GM23338 (cell line): ENCODE measurements at regions not wholly inside any gene's neighbourhood (a gene's known extent, or its start where the extent isn't known, plus 50 kb on each side); places are given as distances from the start of the nearest gene placed in this dataset.
"Not testable (repeated sequence)": the region's sequence is repeated elsewhere in the genome, so short reads cannot be mapped to it uniquely, and the experiment has no call there.

Experiments used
- ATAC-seq: fragments of 200-7000 bp; cut with Tn5 transposase; 3 replicates; pipeline ENCODE4 v1.9.1; 2020
- DNase-seq: peaks from one replicate; pipeline ENCODE4 v3.0.0-alpha.2; 2015; ENCODE audit warnings: low spot score
- H2AFZ ChIP-seq: fragments of 200-600 bp; sonication (generic); 2 replicates; pipeline ENCODE4 v1.8.0; 2016; ENCODE audit warnings: antibody characterized with exemption, mild to moderate bottlenecking, moderate library complexity
- H3F3A ChIP-seq: fragments of 200-600 bp; sonication (generic); replicated peaks from 2 replicates; pipeline ENCODE4 v1.8.0; 2017; ENCODE audit warnings: antibody characterized with exemption, mixed run types, low read depth
- H3K27ac ChIP-seq: fragments of 200-600 bp; sonication (generic); 2 replicates; pipeline ENCODE4 v1.6.1; 2016; ENCODE audit warnings: low read depth
- H3K27me3 ChIP-seq: fragments of 200-600 bp; sonication (generic); 2 replicates; pipeline ENCODE4 v1.8.0; 2016; ENCODE audit warnings: mild to moderate bottlenecking, mixed run types, moderate library complexity; ENCODE audit not compliant: insufficient read depth
- H3K36me3 ChIP-seq: fragments of 200-600 bp; sonication (generic); 2 replicates; pipeline ENCODE4 v1.8.0; 2016; ENCODE audit warnings: mild to moderate bottlenecking; ENCODE audit not compliant: insufficient read depth
- H3K4me1 ChIP-seq: fragments of 200-600 bp; sonication (generic); 2 replicates; pipeline ENCODE4 v1.8.0; 2016; ENCODE audit warnings: mild to moderate bottlenecking, moderate library complexity; ENCODE audit not compliant: insufficient read depth
- H3K4me2 ChIP-seq: fragments of 200-600 bp; sonication (generic); 2 replicates; pipeline ENCODE4 v1.7.1; 2017; ENCODE audit warnings: mixed run types
- H3K4me3 ChIP-seq: fragments of 200-600 bp; sonication (generic); 2 replicates; pipeline ENCODE4 v1.6.1; 2016; ENCODE audit warnings: mixed run types
- H3K79me2 ChIP-seq: fragments of 200-600 bp; sonication (generic); replicated peaks from 2 replicates; pipeline ENCODE4 v1.8.0; 2017; ENCODE audit warnings: mild to moderate bottlenecking; ENCODE audit not compliant: insufficient read depth
- H3K9me2 ChIP-seq: fragments of 200-600 bp; sonication (generic); 2 replicates; pipeline ENCODE4 v1.8.0; 2017; ENCODE audit not compliant: insufficient read depth
- H4K20me1 ChIP-seq: fragments of 200-600 bp; sonication (generic); replicated peaks from 2 replicates; pipeline ENCODE4 v1.8.0; 2017; ENCODE audit warnings: mild to moderate bottlenecking; ENCODE audit not compliant: insufficient read depth
- H3K27ac Mint-ChIP-seq: 2 replicates; pipeline ENCODE4 v1.8.0; 2020; ENCODE audit warnings: inconsistent platforms, mild to moderate bottlenecking, moderate library complexity, mixed read lengths
- H3K27me3 Mint-ChIP-seq: 3 replicates; pipeline ENCODE4 v1.8.0; 2022; ENCODE audit warnings: low read depth, mild to moderate bottlenecking, moderate library complexity, mixed read lengths, inconsistent platforms; ENCODE audit not compliant: insufficient read depth, poor library complexity
- H3K36me3 Mint-ChIP-seq: 3 replicates; pipeline ENCODE4 v1.8.0; 2021; ENCODE audit warnings: low read depth, mild to moderate bottlenecking, inconsistent platforms, moderate library complexity, mixed read lengths
- H3K4me1 Mint-ChIP-seq: 3 replicates; pipeline ENCODE4 v1.8.0; 2020; ENCODE audit warnings: mild to moderate bottlenecking, inconsistent platforms, mixed read lengths
- H3K4me3 Mint-ChIP-seq: 3 replicates; pipeline ENCODE4 v1.8.0; 2021; ENCODE audit warnings: moderate library complexity, mild to moderate bottlenecking, inconsistent platforms, mixed read lengths
- H3K9me3 Mint-ChIP-seq: 3 replicates; pipeline ENCODE4 v1.8.0; 2020; ENCODE audit warnings: moderate library complexity, mild to moderate bottlenecking, inconsistent platforms, mixed read lengths
- CREB1 ChIP-seq: fragments of 250-450 bp; sonication (Bioruptor Pico); IDR thresholded peaks from 2 replicates; pipeline ENCODE4 v1.5.0; 2020; ENCODE audit warnings: low read depth, mild to moderate bottlenecking, moderate library complexity
- EZH2 ChIP-seq: fragments of 200-600 bp; sonication (generic); IDR thresholded peaks from one replicate; pipeline ENCODE4 v1.8.0; 2017; ENCODE audit warnings: antibody characterized with exemption, mild to moderate bottlenecking, low read depth; ENCODE audit not compliant: unreplicated experiment
- EZH2phosphoT487 ChIP-seq: fragments of 200-600 bp; sonication (generic); IDR thresholded peaks from one replicate; pipeline ENCODE4 v1.8.1; 2018; ENCODE audit warnings: antibody characterized with exemption; ENCODE audit not compliant: unreplicated experiment
- REST ChIP-seq: IDR thresholded peaks from one replicate; pipeline ENCODE4 v1.6.1; 2018; ENCODE audit warnings: antibody characterized with exemption; ENCODE audit not compliant: unreplicated experiment
- ZNF114 ChIP-seq: fragments of 250-450 bp; sonication (Bioruptor Pico); IDR thresholded peaks from 2 replicates; pipeline ENCODE4 v1.5.0; 2020; ENCODE audit warnings: mild to moderate bottlenecking, moderate library complexity
- ZNF331 ChIP-seq: fragments of 250-450 bp; sonication (Bioruptor Pico); IDR thresholded peaks from 2 replicates; pipeline ENCODE4 v1.5.0; 2020; ENCODE audit warnings: low read depth, mild to moderate bottlenecking, moderate library complexity
- ZNF462 ChIP-seq: fragments of 250-450 bp; sonication (Bioruptor Pico); IDR thresholded peaks from 2 replicates; pipeline ENCODE4 v1.5.0; 2020; ENCODE audit warnings: mild to moderate bottlenecking, moderate library complexity

- H3K27ac Mint-ChIP-seq, result 0 out of 2 replicates have a peak overlapping the region, but pooled peaks have one; percentile 65
- H4K20me1 ChIP-seq, H3K9me2 ChIP-seq, H3K4me3 ChIP-seq, H3K4me1 ChIP-seq, H3K27ac ChIP-seq, DNase-seq, H3K27me3 Mint-ChIP-seq, H3K36me3 Mint-ChIP-seq, H3F3A ChIP-seq, H3K9me3 Mint-ChIP-seq, H3K4me2 ChIP-seq, H3K4me3 Mint-ChIP-seq, H3K79me2 ChIP-seq, H3K36me3 ChIP-seq, ATAC-seq, H3K4me1 Mint-ChIP-seq, H3K27me3 ChIP-seq: not testable (repeated sequence)
- H2AFZ ChIP-seq, result peak overlapping the region; percentile 28; the same call in 1 of the 2 replicates
Measured at GRCh38 chr7:14971678-14972077, 69.1 kb upstream of the DGKB start.

GRCh38 chr7:14967376-14967775, 64.8 kb upstream of the DGKB start:
- not testable (repeated sequence) for H3K27me3 ChIP-seq, H3K27ac Mint-ChIP-seq, H3F3A ChIP-seq, H3K9me3 Mint-ChIP-seq, H3K27ac ChIP-seq, H3K27me3 Mint-ChIP-seq, H2AFZ ChIP-seq, H3K36me3 ChIP-seq, ATAC-seq, H3K79me2 ChIP-seq, H3K9me2 ChIP-seq, H3K4me2 ChIP-seq, H3K4me3 ChIP-seq, DNase-seq, H3K4me3 Mint-ChIP-seq, H3K4me1 Mint-ChIP-seq, H3K36me3 Mint-ChIP-seq, H3K4me1 ChIP-seq, H4K20me1 ChIP-seq

- no peak overlapping the region for H3K4me3 ChIP-seq
- no peaks in the 10 kb centered on the region for H3K9me2 ChIP-seq
- Mint-ChIP-seq H3K36me3 (no peaks in the 10 kb centered on the region), H3K27ac (no peak overlapping the region), H3K27me3 (no peaks in the 10 kb centered on the region), H3K4me3 (no peak overlapping the region), H3K9me3 (no peaks in the 10 kb centered on the region), H3K4me1 (peaks cover 11% of the 10 kb centered on the region)
- no peaks in the 10 kb centered on the region for H3K79me2 ChIP-seq
- H3K27ac ChIP-seq, result no peak overlapping the region
- H3K4me1 ChIP-seq, result peaks cover 8% of the 10 kb centered on the region; the same call in 1 of the 2 replicates
- DNase-seq (no peak), ATAC-seq (no peak)
- H3K27me3 ChIP-seq, result no peaks in the 10 kb centered on the region
- no peak overlapping the region for H2AFZ ChIP-seq
- H3K4me2 ChIP-seq, result no peak overlapping the region
- no peaks in the 10 kb centered on the region for H3F3A ChIP-seq
- no peaks in the 10 kb centered on the region for H3K36me3 ChIP-seq
- no peaks in the 10 kb centered on the region for H4K20me1 ChIP-seq
- TF ChIP-seq EZH2 (no peak), ZNF462 (CRISPR knock-in tag) (no peak), ZNF331 (CRISPR knock-in tag) (no peak), CREB1 (CRISPR knock-in tag) (no peak), REST (no peak), EZH2phosphoT487 (no peak), ZNF114 (CRISPR knock-in tag) (no peak)
Measured at GRCh38 chr7:14962778-14963177, 60.2 kb upstream of the DGKB start.
